ENCODE measurements at regions not wholly inside any gene's neighbourhood (a gene's known extent, or its start where the extent isn't known, plus 50 kb on each side); places are given as distances from the start of the nearest gene placed in this dataset.

GRCh38 chr3:145898487-145898886, 262.5 kb downstream of the PLOD2 start:
- DNase-seq, result no peak
- TF ChIP-seq, protein P1, sequence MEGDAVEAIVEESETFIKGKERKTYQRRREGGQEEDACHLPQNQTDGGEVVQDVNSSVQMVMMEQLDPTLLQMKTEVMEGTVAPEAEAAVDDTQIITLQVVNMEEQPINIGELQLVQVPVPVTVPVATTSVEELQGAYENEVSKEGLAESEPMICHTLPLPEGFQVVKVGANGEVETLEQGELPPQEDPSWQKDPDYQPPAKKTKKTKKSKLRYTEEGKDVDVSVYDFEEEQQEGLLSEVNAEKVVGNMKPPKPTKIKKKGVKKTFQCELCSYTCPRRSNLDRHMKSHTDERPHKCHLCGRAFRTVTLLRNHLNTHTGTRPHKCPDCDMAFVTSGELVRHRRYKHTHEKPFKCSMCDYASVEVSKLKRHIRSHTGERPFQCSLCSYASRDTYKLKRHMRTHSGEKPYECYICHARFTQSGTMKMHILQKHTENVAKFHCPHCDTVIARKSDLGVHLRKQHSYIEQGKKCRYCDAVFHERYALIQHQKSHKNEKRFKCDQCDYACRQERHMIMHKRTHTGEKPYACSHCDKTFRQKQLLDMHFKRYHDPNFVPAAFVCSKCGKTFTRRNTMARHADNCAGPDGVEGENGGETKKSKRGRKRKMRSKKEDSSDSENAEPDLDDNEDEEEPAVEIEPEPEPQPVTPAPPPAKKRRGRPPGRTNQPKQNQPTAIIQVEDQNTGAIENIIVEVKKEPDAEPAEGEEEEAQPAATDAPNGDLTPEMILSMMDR (IDR thresholded peaks at IDR 0.05; ENCODE audit: partially characterized antibody, unreplicated experiment), result no peak
- Mint-ChIP-seq H3K4me3 (ENCODE audit: unreplicated experiment) (no peak overlapping the region), H3K27me3 (ENCODE audit: unreplicated experiment) (peaks cover 2% of the 10 kb centered on the region), H3K9me3 (ENCODE audit: unreplicated experiment) (peaks cover 4% of the 10 kb centered on the region), H3K4me1 (ENCODE audit: low read depth, unreplicated experiment) (peaks cover 37% of the 10 kb centered on the region), H3K36me3 (ENCODE audit: unreplicated experiment) (no peaks in the 10 kb centered on the region), H3K27ac (ENCODE audit: unreplicated experiment) (no peak overlapping the region)

DNA sequence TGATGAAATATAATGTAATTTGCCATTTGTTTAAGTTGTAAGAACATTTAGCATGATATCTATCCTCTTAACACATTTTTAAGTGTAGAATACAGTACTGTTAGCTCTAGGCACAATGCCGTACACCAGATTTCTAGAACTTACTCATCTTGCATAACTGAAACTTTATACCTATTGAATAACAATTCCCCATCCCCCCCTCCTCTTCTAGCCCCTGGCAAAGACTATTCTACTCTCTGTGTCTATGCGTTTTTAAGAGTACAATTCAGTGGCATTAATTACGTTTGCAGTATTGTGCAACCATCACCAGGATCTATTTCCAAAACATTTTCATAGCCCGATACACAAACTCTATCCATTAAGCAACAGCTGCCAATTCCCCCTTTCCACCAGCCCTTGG, 261.7 kb downstream of the PLOD2 start:
- Mint-ChIP-seq H3K36me3 (ENCODE audit: unreplicated experiment) (no peaks in the 10 kb centered on the region), H3K27ac (ENCODE audit: unreplicated experiment) (peak overlapping the region; percentile 26), H3K27me3 (ENCODE audit: unreplicated experiment) (peaks cover 2% of the 10 kb centered on the region), H3K4me3 (ENCODE audit: unreplicated experiment) (peak overlapping the region; percentile 25), H3K9me3 (ENCODE audit: unreplicated experiment) (peaks cover 4% of the 10 kb centered on the region), H3K4me1 (ENCODE audit: low read depth, unreplicated experiment) (peaks cover 37% of the 10 kb centered on the region)
- TF ChIP-seq, protein P1 (IDR thresholded peaks at IDR 0.05; ENCODE audit: partially characterized antibody, unreplicated experiment), result no peak
- DNase-seq, result no peak

DNA sequence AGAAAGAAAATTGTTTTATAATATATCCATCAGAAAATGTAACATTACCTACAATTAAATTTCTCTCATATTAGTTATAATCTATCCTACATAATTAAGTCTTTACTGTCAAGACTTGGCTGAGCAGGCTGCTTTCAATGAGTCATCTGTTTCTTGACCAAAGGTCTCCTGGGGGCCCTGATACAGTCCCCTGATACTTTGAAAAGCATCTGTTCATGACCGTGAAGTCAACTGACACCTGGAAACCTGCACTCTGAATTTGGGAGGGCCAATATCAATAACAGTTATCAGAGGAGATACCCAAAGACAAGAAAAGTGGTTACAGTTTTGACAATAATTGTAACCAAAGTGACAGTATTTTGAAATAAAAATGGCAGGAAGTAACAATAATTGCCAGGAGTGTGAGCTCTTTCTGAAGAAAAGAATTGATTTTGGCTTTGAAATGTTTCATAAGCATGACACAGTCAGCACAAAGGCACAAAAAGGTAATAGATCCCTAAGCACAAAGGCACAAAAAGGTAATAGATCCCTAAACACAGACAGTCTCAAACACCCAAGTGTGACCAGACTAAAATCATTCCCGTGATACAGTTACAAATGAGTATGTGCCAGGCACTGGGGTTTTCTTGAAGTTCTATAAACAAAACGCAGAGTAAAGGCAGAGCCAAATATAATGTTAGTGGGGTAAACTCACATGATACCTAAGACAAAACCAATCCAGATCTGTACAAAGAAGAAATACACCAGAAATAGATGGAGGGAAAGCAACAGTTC, 260.7 kb downstream of the PLOD2 start:
- DNase-seq, result peak; percentile 42
- Mint-ChIP-seq H3K9me3 (ENCODE audit: unreplicated experiment) (peaks cover 4% of the 10 kb centered on the region), H3K4me3 (ENCODE audit: unreplicated experiment) (peak overlapping the region; percentile 14), H3K4me1 (ENCODE audit: low read depth, unreplicated experiment) (peaks cover 39% of the 10 kb centered on the region), H3K27ac (ENCODE audit: unreplicated experiment) (peak overlapping the region; percentile 89), H3K27me3 (ENCODE audit: unreplicated experiment) (peaks cover 2% of the 10 kb centered on the region), H3K36me3 (ENCODE audit: unreplicated experiment) (no peaks in the 10 kb centered on the region)
- TF ChIP-seq, protein P1 (IDR thresholded peaks at IDR 0.05; ENCODE audit: partially characterized antibody, unreplicated experiment), result no peak

GRCh38 chr3:145902166-145902565, 258.8 kb downstream of the PLOD2 start:
- TF ChIP-seq, protein P1 (IDR thresholded peaks at IDR 0.05; ENCODE audit: partially characterized antibody, unreplicated experiment), result no peak
- H3K36me3 Mint-ChIP-seq (ENCODE audit: unreplicated experiment), result no peaks in the 10 kb centered on the region
- H3K27ac Mint-ChIP-seq (ENCODE audit: unreplicated experiment), result no peak overlapping the region
- DNase-seq, result no peak
- peaks cover 2% of the 10 kb centered on the region for H3K27me3 Mint-ChIP-seq (ENCODE audit: unreplicated experiment)
- no peak overlapping the region for H3K4me3 Mint-ChIP-seq (ENCODE audit: unreplicated experiment)
- peaks cover 51% of the 10 kb centered on the region for H3K4me1 Mint-ChIP-seq (ENCODE audit: low read depth, unreplicated experiment)
- peaks cover 4% of the 10 kb centered on the region for H3K9me3 Mint-ChIP-seq (ENCODE audit: unreplicated experiment)

DNA sequence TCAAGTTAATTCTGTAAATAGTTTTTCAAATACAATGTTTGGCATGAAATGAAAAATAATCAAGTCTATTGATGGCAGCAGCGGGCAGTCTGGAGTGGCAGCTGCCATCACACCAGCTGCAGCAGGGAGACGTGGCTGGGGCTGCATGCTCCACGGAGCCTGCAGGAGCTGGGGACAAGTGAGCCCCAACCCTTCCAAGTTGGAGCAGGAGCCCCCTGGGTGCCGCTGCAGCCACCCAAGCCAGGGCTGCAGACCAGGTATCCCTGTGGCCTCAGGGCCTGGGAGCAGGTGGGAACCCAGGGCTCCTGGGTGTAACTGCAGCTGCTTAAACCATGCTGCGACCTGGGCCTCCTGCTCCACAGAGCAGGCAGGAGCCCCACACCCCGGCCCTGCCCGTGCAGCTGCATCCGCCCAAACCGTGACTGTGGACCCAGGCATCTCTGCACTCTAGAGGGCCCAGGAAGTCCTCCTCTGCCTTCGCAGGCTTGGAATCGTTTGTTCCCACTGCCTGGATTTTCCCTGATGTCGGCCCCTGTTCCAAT, 257.4 kb downstream of the PLOD2 start:
- Mint-ChIP-seq H3K4me1 (ENCODE audit: low read depth, unreplicated experiment) (peaks cover 46% of the 10 kb centered on the region), H3K4me3 (ENCODE audit: unreplicated experiment) (no peak overlapping the region), H3K9me3 (ENCODE audit: unreplicated experiment) (peaks cover 4% of the 10 kb centered on the region), H3K36me3 (ENCODE audit: unreplicated experiment) (no peaks in the 10 kb centered on the region), H3K27me3 (ENCODE audit: unreplicated experiment) (peaks cover 2% of the 10 kb centered on the region), H3K27ac (ENCODE audit: unreplicated experiment) (no peak overlapping the region)
- DNase-seq, result no peak
- TF ChIP-seq, protein P1 (IDR thresholded peaks at IDR 0.05; ENCODE audit: partially characterized antibody, unreplicated experiment), result no peak

All from glutamatergic neuron (in vitro differentiated cells).